GM18870 (cell line): ENCODE measurements at regions not wholly inside any gene's neighbourhood (a gene's known extent, or its start where the extent isn't known, plus 50 kb on each side); places are given as distances from the start of the nearest gene placed in this dataset.
"Not testable (repeated sequence)": the region's sequence is repeated elsewhere in the genome, so short reads cannot be mapped to it uniquely, and the experiment has no call there.

Experiments used
- ATAC-seq: cut with Tn5 transposase; IDR thresholded peaks from one replicate; pipeline ENCODE4 v1.9.1; 2021; ENCODE audit warnings: moderate library complexity; ENCODE audit not compliant: unreplicated experiment

GRCh38 chr6:94559829-94560537 lies 1017.4 kb upstream of the MANEA start:
- ATAC-seq, result no peak

GRCh38 chr6:94557207-94557606 lies 1020.1 kb upstream of the MANEA start:
- ATAC-seq, result not testable (repeated sequence)

GRCh38 chr6:94548201-94548600 lies 1029.1 kb upstream of the MANEA start:
- ATAC-seq, result no peak

DNA sequence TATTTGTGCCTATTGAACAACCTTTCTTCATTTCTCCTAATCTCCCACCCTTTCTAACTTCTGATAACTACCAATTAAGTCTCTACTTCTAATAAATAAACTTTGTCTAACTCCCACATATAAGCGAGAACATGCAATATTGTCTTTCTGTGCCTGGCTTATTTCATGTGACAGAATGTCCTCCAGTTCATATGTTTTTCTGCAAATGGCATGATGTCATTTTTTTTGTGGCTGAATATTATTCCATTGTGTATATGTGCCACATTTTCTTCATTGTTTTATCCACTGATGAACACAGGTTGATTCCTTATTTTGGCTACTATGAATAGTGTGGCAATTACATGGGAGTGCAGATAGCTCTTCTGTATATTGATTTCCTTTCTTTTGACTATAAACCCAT lies 1041.5 kb upstream of the MANEA start:
- ATAC-seq, result no peak

DNA sequence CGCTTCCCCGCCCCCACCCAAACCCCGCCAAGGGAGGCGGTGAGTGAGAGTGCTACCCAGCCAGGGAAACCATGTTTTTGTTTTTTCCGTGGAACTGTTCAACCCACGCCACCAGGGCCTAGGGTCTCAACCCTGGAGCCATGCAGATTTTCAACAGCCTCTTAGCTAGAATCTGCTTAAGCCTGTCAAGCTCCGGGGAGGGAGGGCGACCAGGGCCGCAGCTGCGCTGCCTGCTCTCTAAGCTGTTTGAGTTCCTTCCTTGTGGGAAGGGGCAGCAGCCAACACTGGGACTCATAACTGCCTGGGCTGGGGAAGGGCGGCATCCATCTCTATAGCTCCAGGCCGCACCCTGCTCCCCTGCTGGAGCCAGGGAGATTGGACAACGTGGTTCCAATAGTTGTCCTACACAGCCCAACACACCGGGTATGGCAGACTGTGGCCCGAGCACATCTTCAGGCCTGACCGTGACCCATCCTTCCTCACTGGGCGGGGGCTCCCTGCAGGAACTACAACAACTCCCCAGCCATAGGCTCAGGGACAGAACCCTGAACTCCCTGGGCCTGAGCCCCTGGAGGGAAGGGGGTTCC lies 1065.7 kb upstream of the MANEA start:
- ATAC-seq, result no peak

DNA sequence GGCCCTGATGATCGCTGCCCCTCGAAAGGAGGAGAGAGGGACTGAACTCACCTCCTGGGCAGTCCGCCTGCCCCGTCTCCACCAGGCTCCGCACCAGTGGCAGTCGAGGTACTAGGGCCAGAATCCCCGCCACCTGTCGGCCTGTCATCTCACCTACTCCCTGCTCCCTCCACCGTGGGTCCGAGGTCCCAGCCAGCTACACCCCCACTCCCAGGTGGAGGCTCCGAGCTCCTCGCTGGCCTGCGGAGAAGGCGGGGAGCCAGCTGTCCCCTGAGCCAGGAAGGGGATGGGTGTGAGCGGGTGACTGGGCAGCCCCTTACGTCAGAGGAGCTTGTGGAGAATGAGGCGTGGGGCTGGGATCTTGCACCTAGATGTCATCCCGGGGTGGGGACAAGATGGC lies 1066.5 kb upstream of the MANEA start:
- no peak for ATAC-seq

- ATAC-seq, result no peak
These were observed 1075.8 kb upstream of the MANEA start for GRCh38 chr6:94501516-94501915.

GRCh38 chr6:94498099-94498498 lies 1078.7 kb upstream of the EPHA7 start:
- no peak for ATAC-seq

GRCh38 chr6:94494500-94494899 lies 1075.1 kb upstream of the EPHA7 start:
- no peak for ATAC-seq

- no peak for ATAC-seq
These were observed 1068.0 kb upstream of the EPHA7 start for GRCh38 chr6:94487371-94487770.

- ATAC-seq, result no peak
These were observed 1059.0 kb upstream of the EPHA7 start for GRCh38 chr6:94478133-94479005.

DNA sequence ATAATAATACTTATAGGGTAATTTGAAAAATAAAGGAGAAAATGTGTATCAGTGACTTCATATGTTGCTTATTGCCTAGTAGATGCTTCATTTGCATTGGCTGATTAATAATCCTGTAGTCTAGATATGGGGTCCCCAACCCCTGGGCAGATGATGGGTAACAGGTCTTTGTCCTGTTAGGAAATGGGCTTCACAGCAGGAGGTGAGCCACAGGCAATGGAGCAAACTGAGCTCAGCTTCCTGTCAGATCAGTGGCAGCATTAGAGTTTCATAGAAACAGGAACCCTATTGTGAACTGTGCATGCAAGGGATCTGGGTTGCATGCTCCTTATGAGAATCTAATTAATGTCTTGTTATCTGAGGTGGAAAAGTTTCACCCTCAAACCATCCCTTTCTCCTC lies 1049.5 kb upstream of the EPHA7 start:
- ATAC-seq, result no peak

DNA sequence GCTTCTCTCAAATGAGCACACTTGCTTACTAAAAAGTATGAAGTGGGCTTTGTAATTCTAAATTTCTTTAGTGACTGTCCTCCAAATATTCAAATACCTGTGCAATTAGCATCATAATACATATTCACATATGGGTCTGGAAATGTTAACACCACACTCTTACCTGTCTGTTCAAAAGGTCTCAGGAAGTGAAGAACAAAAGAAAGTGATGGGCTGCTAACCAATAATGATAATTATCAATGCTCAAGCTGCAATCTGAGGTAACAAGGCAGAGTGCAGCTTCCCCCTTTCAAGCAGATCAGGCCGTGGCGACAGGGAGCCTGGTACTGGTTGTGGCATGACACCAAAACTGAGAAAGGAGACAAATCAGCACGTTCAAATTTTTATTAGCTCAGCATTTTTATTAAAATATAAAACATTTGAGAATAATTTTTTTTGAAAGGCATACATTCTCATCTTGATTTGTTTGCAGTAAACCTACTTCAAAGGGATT lies 1044.7 kb upstream of the EPHA7 start:
- no peak for ATAC-seq

DNA sequence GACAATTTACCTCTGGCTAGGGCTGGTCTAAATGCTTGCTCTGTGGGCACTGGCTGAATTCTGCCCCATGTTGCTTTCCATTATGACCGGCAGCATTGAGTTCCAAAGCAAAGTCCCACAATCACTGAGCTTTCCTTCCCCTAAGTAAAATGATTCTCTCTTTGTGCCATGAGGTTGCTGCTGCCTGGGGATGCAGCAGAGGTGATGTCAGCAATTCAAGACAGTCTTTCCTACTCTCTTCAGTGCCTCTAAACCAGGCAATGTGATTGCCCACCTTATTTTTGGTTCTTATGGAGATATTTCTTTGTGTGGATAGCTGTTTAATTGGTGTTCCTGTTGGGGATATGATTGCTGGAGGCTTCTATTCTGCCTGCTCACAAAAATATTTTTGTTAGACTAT lies 1043.9 kb upstream of the EPHA7 start:
- ATAC-seq, result no peak

DNA sequence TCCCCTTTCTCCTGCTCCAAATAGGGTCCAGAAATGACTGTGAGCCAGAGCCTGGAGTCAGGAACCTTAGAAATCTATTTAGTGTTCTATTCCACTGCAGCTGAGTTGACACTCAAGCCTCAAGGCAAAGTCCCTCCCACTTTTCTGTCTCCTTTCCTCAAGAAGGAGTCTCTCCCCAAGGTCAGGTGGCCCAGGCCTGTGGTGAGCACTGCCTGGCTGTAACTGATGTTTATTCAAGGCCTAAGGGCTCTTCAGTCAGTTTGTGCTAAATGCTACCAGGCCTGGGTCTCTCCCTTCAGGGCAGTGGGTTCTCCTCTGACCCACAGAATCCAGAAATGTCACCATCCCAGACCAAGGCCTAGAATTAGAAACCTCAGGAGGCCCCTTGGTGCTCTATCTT lies 1042.9 kb upstream of the EPHA7 start:
- ATAC-seq, result no peak

- no peak for ATAC-seq
These were observed 1036.9 kb upstream of the EPHA7 start for GRCh38 chr6:94456266-94456665.

- no peak for ATAC-seq
These were observed 1034.9 kb upstream of the EPHA7 start for GRCh38 chr6:94454231-94454630.

DNA sequence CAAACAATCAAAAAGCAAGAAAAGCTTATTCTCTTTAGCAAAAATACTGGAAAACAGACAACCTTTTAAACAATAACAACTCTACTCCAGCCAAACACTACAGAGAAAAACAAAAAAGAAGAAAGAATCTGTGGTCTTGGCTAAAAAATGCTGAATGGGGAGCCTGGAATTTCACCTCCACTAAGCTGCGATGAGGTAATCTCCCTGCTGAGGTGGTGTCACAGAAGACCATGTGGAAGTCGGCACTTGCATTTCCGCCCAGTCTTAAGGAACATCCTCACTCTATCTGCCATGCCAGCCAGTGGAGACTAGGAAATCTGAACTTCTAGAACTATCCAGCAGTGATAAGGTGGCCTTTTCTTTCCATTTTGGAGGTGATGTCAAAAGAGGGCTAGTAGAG lies 1026.8 kb upstream of the EPHA7 start:
- ATAC-seq, result no peak

DNA sequence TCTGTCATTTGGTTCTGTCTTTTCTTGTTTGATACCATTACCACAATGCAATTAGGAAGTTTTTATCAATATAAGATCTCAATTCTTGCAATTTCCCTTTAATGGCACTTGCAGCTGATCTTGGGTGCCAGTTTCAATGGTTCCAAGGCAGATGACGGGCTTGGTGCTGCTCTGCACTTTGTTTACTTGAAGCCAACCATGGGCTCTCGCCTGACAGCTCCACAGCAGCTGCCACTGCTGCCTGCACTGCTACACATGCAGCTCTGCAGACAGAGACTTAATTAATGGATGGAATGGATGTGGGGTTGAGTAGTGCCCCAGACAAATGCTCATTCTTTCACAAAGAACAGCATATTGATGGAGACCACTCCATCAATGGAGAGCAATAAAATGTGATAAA lies 1024.3 kb upstream of the EPHA7 start:
- no peak for ATAC-seq

GRCh38 chr6:94424692-94425091 lies 1005.3 kb upstream of the EPHA7 start:
- ATAC-seq, result no peak

- no peak for ATAC-seq
These were observed 998.0 kb upstream of the EPHA7 start for GRCh38 chr6:94417363-94417762.

DNA sequence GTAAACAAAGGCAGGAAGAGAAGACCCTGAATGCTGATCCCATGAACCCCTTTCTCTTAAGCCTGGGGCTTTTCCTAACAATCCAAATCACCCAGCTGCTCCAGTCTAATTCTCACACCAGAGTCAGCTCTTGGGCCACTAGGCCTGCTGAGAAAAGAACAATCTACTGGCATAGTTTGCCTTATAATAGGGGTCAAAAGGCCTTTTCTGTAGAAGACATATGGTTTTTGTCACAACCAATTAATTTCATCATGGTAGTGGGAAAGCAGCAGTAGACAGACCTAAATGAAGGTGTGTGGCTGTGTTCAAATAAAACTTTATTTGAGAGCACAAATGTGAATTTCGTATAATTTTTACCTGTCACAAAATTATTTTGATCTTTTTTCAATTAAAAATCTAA lies 994.7 kb upstream of the EPHA7 start:
- no peak for ATAC-seq
